Stimulated activated CD8-positive, alpha-beta memory T cell treated with anti-CD3 and anti-CD28 coated beads, Interleukin-7, amount 100 ng/mL, for 24 hours (primary cell): ENCODE measurements at regions not wholly inside any gene's neighbourhood (a gene's known extent, or its start where the extent isn't known, plus 50 kb on each side); places are given as distances from the start of the nearest gene placed in this dataset.
A peak's percentile ranks its signal among the peaks of the same experiment; 100 is the strongest.

ENCODE experiments used
- DNase-seq: peaks from one replicate; pipeline ENCODE4 v3.0.0-alpha.2; 2020; ENCODE audit warnings: low read depth

GRCh38 chr3:10738688-10739372 lies 77.2 kb upstream of the SLC6A11 start:
- DNase-seq: peak; percentile 66

GRCh38 chr3:10740954-10741353 lies 75.1 kb upstream of the SLC6A11 start:
- DNase-seq: no peak

- DNase-seq: no peak
Measured at GRCh38 chr3:10741891-10742671, 73.9 kb upstream of the SLC6A11 start.

- no peak for DNase-seq
Measured at GRCh38 chr3:10743366-10744097, 72.5 kb upstream of the SLC6A11 start.

GRCh38 chr3:10744098-10744465 lies 71.9 kb upstream of the SLC6A11 start:
- DNase-seq: no peak

GRCh38 chr3:10745392-10745791 lies 70.6 kb upstream of the SLC6A11 start:
- no peak for DNase-seq

- DNase-seq: no peak
Measured at GRCh38 chr3:10746001-10746400, 70.0 kb upstream of the SLC6A11 start.

GRCh38 chr3:10746684-10747083 lies 69.3 kb upstream of the SLC6A11 start:
- no peak for DNase-seq

- no peak for DNase-seq
Measured at GRCh38 chr3:10747341-10747740, 68.7 kb upstream of the SLC6A11 start.

GRCh38 chr3:10748040-10748439 lies 68.0 kb upstream of the SLC6A11 start:
- no peak for DNase-seq

GRCh38 chr3:10753964-10754363 lies 62.1 kb upstream of the SLC6A11 start:
- DNase-seq: peak; percentile 28

GRCh38 chr3:10756546-10756945 lies 59.5 kb upstream of the SLC6A11 start:
- no peak for DNase-seq

GRCh38 chr3:10757021-10757820 lies 58.8 kb upstream of the SLC6A11 start:
- no peak for DNase-seq

GRCh38 chr3:10757821-10758130 lies 58.3 kb upstream of the SLC6A11 start:
- no peak for DNase-seq

GRCh38 chr3:10758304-10759037 lies 57.6 kb upstream of the SLC6A11 start:
- peak; percentile 12 for DNase-seq

GRCh38 chr3:10759495-10759894 lies 56.5 kb upstream of the SLC6A11 start:
- DNase-seq: no peak

- no peak for DNase-seq
Measured at GRCh38 chr3:10760199-10760598, 55.8 kb upstream of the SLC6A11 start.

- DNase-seq: no peak
Measured at GRCh38 chr3:10761583-10761982, 54.4 kb upstream of the SLC6A11 start.

- no peak for DNase-seq
Measured at GRCh38 chr3:10762116-10762515, 53.9 kb upstream of the SLC6A11 start.

GRCh38 chr3:10762611-10763247 lies 53.3 kb upstream of the SLC6A11 start:
- no peak for DNase-seq

GRCh38 chr3:10763248-10763620 lies 52.8 kb upstream of the SLC6A11 start:
- no peak for DNase-seq
